CD4-positive, alpha-beta memory T cell (primary cell): ENCODE measurements at regions not wholly inside any gene's neighbourhood (a gene's known extent, or its start where the extent isn't known, plus 50 kb on each side); places are given as distances from the start of the nearest gene placed in this dataset.

Source experiments
- CTCF ChIA-PET: fragments of 350-600 bp; sonication (Branson Sonifier 250); formaldehyde crosslinking; loops from one replicate; lab custom pipeline; 2021; ENCODE audit warnings: inconsistent platforms; ENCODE audit not compliant: partially characterized antibody; lab: Charles Lee
- POLR2A ChIA-PET: fragments of 350-600 bp; sonication (Branson Sonifier 250); formaldehyde crosslinking; loops from one replicate; lab custom pipeline; 2021; ENCODE audit not compliant: partially characterized antibody; lab: Charles Lee
- DNase-seq, 5 donors: peaks; one replicate each; pipeline versions ENCODE4 v3.0.0 to v3.0.0-alpha.2; 2020 to 2022; ENCODE audit warnings: mixed read lengths in 1 of 5
- H3K27ac ChIP-seq: one replicate; pipeline ENCODE4 v1.7.0; 2013; ENCODE audit warnings: low read depth, low read length
- H3K27me3 ChIP-seq: 2 replicates; pipeline ENCODE4 v1.7.0; 2013; ENCODE audit warnings: mild to moderate bottlenecking, low read length, moderate library complexity; ENCODE audit not compliant: insufficient read depth
- H3K36me3 ChIP-seq: 2 replicates; pipeline ENCODE4 v1.7.0; 2013; ENCODE audit warnings: mild to moderate bottlenecking, low read length, moderate library complexity; ENCODE audit not compliant: insufficient read depth
- H3K4me1 ChIP-seq: 2 replicates; pipeline ENCODE4 v1.7.0; 2013; ENCODE audit warnings: mild to moderate bottlenecking, low read length, moderate library complexity; ENCODE audit not compliant: insufficient read depth
- H3K4me3 ChIP-seq, 2 donors: one replicate each; pipeline ENCODE4 v1.7.0; 2013; ENCODE audit warnings: low read length in 2 of 2, mild to moderate bottlenecking in 1 of 2
- H3K9me3 ChIP-seq, 2 donors: one replicate each; pipeline ENCODE4 v1.7.0; 2013; ENCODE audit warnings: low read length in 2 of 2, control low read depth in 1 of 2; ENCODE audit not compliant: control insufficient read depth in 1 of 2
- H3K27ac Mint-ChIP-seq, 7 donors: one replicate each; pipeline ENCODE4 v1.8.0; 2020 to 2021; ENCODE audit warnings: mixed read lengths in 7 of 7, mild to moderate bottlenecking in 6 of 7, inconsistent platforms in 3 of 7, moderate library complexity in 3 of 7
- H3K27me3 Mint-ChIP-seq, 2 donors: one replicate each; pipeline ENCODE4 v1.8.0; 2020 to 2021; ENCODE audit warnings: mixed read lengths in 2 of 2
- H3K36me3 Mint-ChIP-seq, 2 donors: one replicate each; pipeline ENCODE4 v1.8.0; 2020 to 2021; ENCODE audit warnings: mixed read lengths in 2 of 2, inconsistent platforms in 1 of 2, mild to moderate bottlenecking in 1 of 2
- H3K4me1 Mint-ChIP-seq, 4 donors: one replicate each; pipeline ENCODE4 v1.8.0; 2020 to 2021; ENCODE audit warnings: mixed read lengths in 4 of 4, mild to moderate bottlenecking in 1 of 4
- H3K4me3 Mint-ChIP-seq, 8 donors: one replicate each; pipeline ENCODE4 v1.8.0; 2020 to 2021; ENCODE audit warnings: mixed read lengths in 8 of 8, mild to moderate bottlenecking in 7 of 8, moderate library complexity in 6 of 8, inconsistent platforms in 3 of 8
- H3K9me3 Mint-ChIP-seq, 8 donors: one replicate each; pipeline ENCODE4 v1.8.0; 2020 to 2021; ENCODE audit warnings: mixed read lengths in 8 of 8, mild to moderate bottlenecking in 5 of 8, inconsistent platforms in 3 of 8, moderate library complexity in 1 of 8
- intact Hi-C: fragments of 100-400 bp; cut with micrococcal nuclease; formaldehyde crosslinking; loops from one replicate; pipeline ENCODE4 v1.15.1; 2023

- no peak overlapping the region for H3K27ac Mint-ChIP-seq
- H3K36me3 ChIP-seq = no peaks in the 10 kb centered on the region
- H3K4me1 ChIP-seq = no peaks in the 10 kb centered on the region
- H3K9me3 Mint-ChIP-seq = no peaks in the 10 kb centered on the region
- no peak overlapping the region for H3K4me3 Mint-ChIP-seq
- ChIA-PET POLR2A (no interaction called here), CTCF (interaction anchor here (1.0 to 1.3 kb wide), 4 partner anchors 9 to 652 kb away, joined by 3 to 7 read pairs (median 3); no protein-coding TSS in a partner anchor)
- intact Hi-C loops = no loop called here
- no peak overlapping the region for H3K4me3 ChIP-seq
- H3K4me1 Mint-ChIP-seq = peaks cover 0 to 2% (median under 1%) of the 10 kb centered on the region in 4 donors
- no peak for DNase-seq
- no peaks in the 10 kb centered on the region for H3K9me3 ChIP-seq
- H3K27ac ChIP-seq = no peak overlapping the region
- H3K27me3 ChIP-seq = no peaks in the 10 kb centered on the region
- H3K27me3 Mint-ChIP-seq = peaks cover 0 to 1% of the 10 kb centered on the region in 2 donors
- H3K36me3 Mint-ChIP-seq = no peaks in the 10 kb centered on the region
Measured at GRCh38 chr21:35397781-35398180, 348.7 kb upstream of the RUNX1 start.

- no peak for DNase-seq
- Histone ChIP-seq H3K4me3 (no peak overlapping the region), H3K4me1 (no peaks in the 10 kb centered on the region), H3K36me3 (no peaks in the 10 kb centered on the region), H3K27ac (no peak overlapping the region), H3K27me3 (no peaks in the 10 kb centered on the region), H3K9me3 (no peaks in the 10 kb centered on the region)
- Mint-ChIP-seq H3K9me3 (no peaks in the 10 kb centered on the region), H3K4me3 (no peak overlapping the region), H3K27ac (peak overlapping the region in 1 of 7 donors; percentile 2), H3K4me1 (peaks cover 0 to 2% (median under 1%) of the 10 kb centered on the region in 4 donors), H3K36me3 (no peaks in the 10 kb centered on the region), H3K27me3 (peaks cover 1% of the 10 kb centered on the region in 2 donors)
- intact Hi-C loops = no loop called here
- CTCF ChIA-PET = interaction anchor here (1.2 to 1.7 kb wide), 3 partner anchors 507 to 596 kb away, joined by 3 to 4 read pairs (median 4); no protein-coding TSS in a partner anchor
- POLR2A ChIA-PET = interaction anchor here (1.5 kb wide), 1 partner anchor 509 kb away, joined by 3 read pairs; no protein-coding TSS in a partner anchor
Measured at GRCh38 chr21:35396655-35397054, 347.6 kb upstream of the RUNX1 start.

- no peaks in the 10 kb centered on the region for H3K36me3 ChIP-seq
- H3K27me3 ChIP-seq = no peaks in the 10 kb centered on the region
- peaks cover 0 to 2% (median 0%) of the 10 kb centered on the region in 8 donors for H3K9me3 Mint-ChIP-seq
- POLR2A ChIA-PET = interaction anchor here (1.5 kb wide), 1 partner anchor 508 kb away, joined by 3 read pairs; no protein-coding TSS in a partner anchor
- peaks cover 1% of the 10 kb centered on the region in 2 donors for H3K27me3 Mint-ChIP-seq
- H3K27ac ChIP-seq = no peak overlapping the region
- no peak overlapping the region for H3K4me3 ChIP-seq
- H3K27ac Mint-ChIP-seq = no peak overlapping the region
- no peaks in the 10 kb centered on the region for H3K4me1 ChIP-seq
- intact Hi-C loops = no loop called here
- peaks cover 0 to 2% (median under 1%) of the 10 kb centered on the region in 4 donors for H3K4me1 Mint-ChIP-seq
- CTCF ChIA-PET = interaction anchor here (1.5 to 1.7 kb wide), 2 partner anchors 508 to 650 kb away, joined by 3 to 4 read pairs; no protein-coding TSS in a partner anchor
- no peak for DNase-seq
- H3K9me3 ChIP-seq = no peaks in the 10 kb centered on the region
- H3K36me3 Mint-ChIP-seq = no peaks in the 10 kb centered on the region
- no peak overlapping the region for H3K4me3 Mint-ChIP-seq
Measured at GRCh38 chr21:35395728-35396127, 346.6 kb upstream of the RUNX1 start.

GRCh38 chr21:35394634-35395369 is 345.7 kb upstream of the RUNX1 start:
- DNase-seq = no peak
- intact Hi-C loops = no loop called here
- no peaks in the 10 kb centered on the region for H3K9me3 ChIP-seq
- ChIA-PET CTCF (interaction anchor here (1.5 kb wide), 1 partner anchor 649 kb away, joined by 4 read pairs; no protein-coding TSS in a partner anchor), POLR2A (no interaction called here)
- Mint-ChIP-seq H3K4me1 (no peaks in the 10 kb centered on the region), H3K27me3 (peaks cover 1% of the 10 kb centered on the region in 2 donors), H3K4me3 (no peak overlapping the region), H3K27ac (no peak overlapping the region), H3K9me3 (peaks cover 0 to 2% (median 0%) of the 10 kb centered on the region in 8 donors), H3K36me3 (no peaks in the 10 kb centered on the region)
- H3K4me1 ChIP-seq = no peaks in the 10 kb centered on the region
- no peaks in the 10 kb centered on the region for H3K36me3 ChIP-seq
- H3K4me3 ChIP-seq = no peak overlapping the region
- H3K27me3 ChIP-seq = no peaks in the 10 kb centered on the region
- H3K27ac ChIP-seq = no peak overlapping the region

GRCh38 chr21:35394049-35394448 is 344.9 kb upstream of the RUNX1 start:
- no peaks in the 10 kb centered on the region for H3K9me3 ChIP-seq
- H3K4me3 ChIP-seq = no peak overlapping the region
- intact Hi-C loops = no loop called here

GRCh38 chr21:35390013-35390776 is 341.1 kb upstream of the RUNX1 start:
- Histone ChIP-seq H3K27ac (no peak overlapping the region), H3K9me3 (no peaks in the 10 kb centered on the region), H3K4me3 (no peak overlapping the region), H3K4me1 (no peaks in the 10 kb centered on the region), H3K27me3 (no peaks in the 10 kb centered on the region), H3K36me3 (no peaks in the 10 kb centered on the region)
- no peak overlapping the region for H3K27ac Mint-ChIP-seq
- intact Hi-C loops = no loop called here
- peaks cover 1% of the 10 kb centered on the region in 2 donors for H3K27me3 Mint-ChIP-seq
- DNase-seq = no peak
- H3K9me3 Mint-ChIP-seq = peaks cover 0 to 8% (median 5%) of the 10 kb centered on the region in 8 donors
- no peak overlapping the region for H3K4me3 Mint-ChIP-seq
- ChIA-PET CTCF (interaction anchor here (0.8 to 2.0 kb wide), 5 partner anchors 11 to 697 kb away, joined by 3 to 5 read pairs (median 3); no protein-coding TSS in a partner anchor), POLR2A (interaction anchor here (0.7 to 1.0 kb wide), 2 partner anchors 9 to 438 kb away, joined by 3 to 4 read pairs; no protein-coding TSS in a partner anchor)
- H3K4me1 Mint-ChIP-seq = no peaks in the 10 kb centered on the region
- peaks cover 0 to 5% of the 10 kb centered on the region in 2 donors for H3K36me3 Mint-ChIP-seq

More at GRCh38 chr21:35394049-35394448, 344.9 kb upstream of the RUNX1 start:
- no peak overlapping the region for H3K4me3 Mint-ChIP-seq
- no peaks in the 10 kb centered on the region for H3K4me1 ChIP-seq
- DNase-seq = no peak
- no peak overlapping the region for H3K27ac ChIP-seq
- ChIA-PET CTCF (no interaction called here), POLR2A (interaction anchor here (1.2 kb wide), 1 partner anchor 347 kb away, joined by 3 read pairs; no protein-coding TSS in a partner anchor)
- H3K36me3 ChIP-seq = no peaks in the 10 kb centered on the region
- no peaks in the 10 kb centered on the region for H3K4me1 Mint-ChIP-seq
- peaks cover 0 to 2% (median 0%) of the 10 kb centered on the region in 8 donors for H3K9me3 Mint-ChIP-seq
- H3K36me3 Mint-ChIP-seq = no peaks in the 10 kb centered on the region
- peaks cover 1% of the 10 kb centered on the region in 2 donors for H3K27me3 Mint-ChIP-seq
- no peaks in the 10 kb centered on the region for H3K27me3 ChIP-seq
- H3K27ac Mint-ChIP-seq = no peak overlapping the region
